ENCODE measurements at regions not wholly inside any gene's neighbourhood (a gene's known extent, or its start where the extent isn't known, plus 50 kb on each side); places are given as distances from the start of the nearest gene placed in this dataset.

- Histone ChIP-seq H3K27me3 (no peaks in the 10 kb centered on the region), H3K27ac (no peak overlapping the region), H3K36me3 (no peaks in the 10 kb centered on the region), H3K4me3 (no peak overlapping the region), H3K9me3 (no peaks in the 10 kb centered on the region), H3K4me1 (peaks cover 0 to 15% (median 0%) of the 10 kb centered on the region in 4 donors)
- no peak for DNase-seq
- TF ChIP-seq POLR2A (IDR thresholded peaks at IDR 0.05) (no peak), CTCF (IDR thresholded peaks at IDR 0.05) (no peak)
Observed at GRCh38 chr11:87739766-87740165, 435.5 kb downstream of the RAB38 start.

- H3K27ac ChIP-seq = no peak overlapping the region
- TF ChIP-seq CTCF (IDR thresholded peaks at IDR 0.05) (no peak), POLR2A (IDR thresholded peaks at IDR 0.05) (no peak)
- peaks cover 0 to 15% (median 0%) of the 10 kb centered on the region in 4 donors for H3K4me1 ChIP-seq
- no peaks in the 10 kb centered on the region for H3K36me3 ChIP-seq
- no peak overlapping the region for H3K4me3 ChIP-seq
- H3K27me3 ChIP-seq = no peaks in the 10 kb centered on the region
- DNase-seq = no peak
- no peaks in the 10 kb centered on the region for H3K9me3 ChIP-seq
Observed at GRCh38 chr11:87739261-87739660, 436.0 kb downstream of the RAB38 start.

- H3K27ac ChIP-seq = no peak overlapping the region
- no peaks in the 10 kb centered on the region for H3K27me3 ChIP-seq
- no peaks in the 10 kb centered on the region for H3K36me3 ChIP-seq
- no peak overlapping the region for H3K4me3 ChIP-seq
- TF ChIP-seq POLR2A (IDR thresholded peaks at IDR 0.05) = no peak
- no peak for TF ChIP-seq CTCF (IDR thresholded peaks at IDR 0.05)
- no peaks in the 10 kb centered on the region for H3K9me3 ChIP-seq
- H3K4me1 ChIP-seq = peaks cover 0 to 15% (median 0%) of the 10 kb centered on the region in 4 donors
- DNase-seq = no peak
Observed at GRCh38 chr11:87736928-87737327, 438.3 kb downstream of the RAB38 start.

GRCh38 chr11:87726506-87726905, 448.7 kb downstream of the RAB38 start:
- H3K36me3 ChIP-seq = no peaks in the 10 kb centered on the region
- DNase-seq = no peak

GRCh38 chr11:87724358-87724757, 450.9 kb downstream of the RAB38 start:
- DNase-seq = no peak

More at GRCh38 chr11:87726506-87726905, 448.7 kb downstream of the RAB38 start:
- Histone ChIP-seq H3K27ac (no peak overlapping the region), H3K4me3 (no peak overlapping the region), H3K9me3 (no peaks in the 10 kb centered on the region), H3K4me1 (peaks cover 0 to 8% (median 0%) of the 10 kb centered on the region in 4 donors), H3K27me3 (no peaks in the 10 kb centered on the region)
- TF ChIP-seq CTCF (IDR thresholded peaks at IDR 0.05) (no peak), POLR2A (IDR thresholded peaks at IDR 0.05) (no peak)

More at GRCh38 chr11:87724358-87724757, 450.9 kb downstream of the RAB38 start:
- no peak for TF ChIP-seq CTCF (IDR thresholded peaks at IDR 0.05)
- no peak for TF ChIP-seq POLR2A (IDR thresholded peaks at IDR 0.05)
- no peak overlapping the region for H3K4me3 ChIP-seq
- H3K4me1 ChIP-seq = peaks cover 0 to 8% (median 0%) of the 10 kb centered on the region in 4 donors
- H3K27me3 ChIP-seq = no peaks in the 10 kb centered on the region
- H3K9me3 ChIP-seq = no peaks in the 10 kb centered on the region
- no peaks in the 10 kb centered on the region for H3K36me3 ChIP-seq
- H3K27ac ChIP-seq = no peak overlapping the region

Measured in Peyer's patch (tissue), 4 donors.